NT2/D1 (cell line): ENCODE measurements at regions not wholly inside any gene's neighbourhood (a gene's known extent, or its start where the extent isn't known, plus 50 kb on each side); places are given as distances from the start of the nearest gene placed in this dataset.

ENCODE experiments used
- DNase-seq: peaks from one replicate; pipeline ENCODE4 v3.0.0-alpha.2; 2011; ENCODE audit warnings: low read depth, low spot score
- H3K27me3 ChIP-seq: 2 replicates; pipeline ENCODE4 v1.6.0; 2011; ENCODE audit warnings: mild to moderate bottlenecking; ENCODE audit not compliant: insufficient read length, insufficient read depth
- H3K36me3 ChIP-seq: 2 replicates; pipeline ENCODE4 v1.6.1; 2011; ENCODE audit warnings: mild to moderate bottlenecking, low read length, mixed read lengths; ENCODE audit not compliant: insufficient read depth, insufficient read length
- H3K4me1 ChIP-seq: 2 replicates; pipeline ENCODE4 v1.5.1; 2011; ENCODE audit not compliant: insufficient read depth, insufficient read length
- H3K4me3 ChIP-seq: 2 replicates; pipeline ENCODE4 v1.5.1; 2011; ENCODE audit warnings: low read depth; ENCODE audit not compliant: insufficient read length
- H3K9ac ChIP-seq: 2 replicates; pipeline ENCODE4 v1.6.0; 2011; ENCODE audit warnings: low read depth; ENCODE audit not compliant: insufficient read length
- H3K9me3 ChIP-seq: 2 replicates; pipeline ENCODE4 v1.5.1; 2011; ENCODE audit warnings: mild to moderate bottlenecking, low read length; ENCODE audit not compliant: insufficient read depth
- SUZ12 ChIP-seq: IDR thresholded peaks from 2 replicates; pipeline ENCODE4 v1.6.1; 2011; ENCODE audit not compliant: insufficient read length, insufficient read depth; ENCODE audit errors: extremely low read depth
- YY1 ChIP-seq: IDR thresholded peaks from 2 replicates; pipeline ENCODE4 v1.6.1; 2011; ENCODE audit not compliant: insufficient read length, insufficient read depth
- ZNF274 ChIP-seq: IDR thresholded peaks from 2 replicates; pipeline ENCODE4 v1.6.1; 2011; ENCODE audit warnings: mild to moderate bottlenecking, low read depth, low read length

DNA sequence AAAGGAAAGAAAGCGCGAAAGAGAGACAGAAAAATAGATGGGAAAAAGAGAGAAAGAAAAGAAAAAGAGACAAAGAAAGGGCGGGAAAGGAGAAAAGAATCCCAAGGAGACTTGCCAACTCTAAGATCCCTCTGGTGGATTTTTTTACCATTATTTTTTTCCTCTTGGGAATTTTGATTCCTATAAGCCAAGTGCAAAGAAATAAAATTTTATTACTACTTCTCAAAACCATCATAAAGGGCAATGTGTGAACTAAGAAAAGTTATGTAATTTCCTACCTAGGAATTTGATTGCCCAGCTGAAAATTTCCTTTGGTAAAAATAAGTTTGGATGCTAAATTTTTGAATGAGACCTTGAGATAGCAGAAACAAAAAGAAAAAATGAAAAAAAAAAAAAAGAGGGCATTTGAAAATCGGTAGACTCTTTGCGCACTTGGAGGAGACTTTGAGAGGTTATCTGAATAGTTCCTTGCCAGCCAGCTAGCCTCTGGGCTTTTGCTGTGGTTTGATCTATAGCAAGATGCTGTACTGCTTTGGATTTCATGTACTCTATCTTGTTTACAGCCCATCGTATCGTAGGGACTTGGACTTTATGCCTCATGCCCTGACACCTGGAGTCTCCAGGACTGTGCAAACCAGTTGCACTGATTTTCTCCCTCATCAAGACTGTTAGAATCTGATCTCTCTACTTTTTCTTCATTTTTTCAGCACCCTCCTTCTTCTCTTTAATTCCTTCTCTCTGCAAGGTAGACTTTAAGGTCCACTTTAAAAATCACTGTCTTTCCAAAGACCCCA is 535.4 kb upstream of the MKI67 start:
- no peak overlapping the region for H3K9ac ChIP-seq
- H3K27me3 ChIP-seq: no peaks in the 10 kb centered on the region
- H3K4me3 ChIP-seq: no peak overlapping the region
- H3K4me1 ChIP-seq: no peaks in the 10 kb centered on the region
- peaks cover 7% of the 10 kb centered on the region for H3K9me3 ChIP-seq
- DNase-seq: no peak
- H3K36me3 ChIP-seq: no peaks in the 10 kb centered on the region
- TF ChIP-seq YY1 (no peak), SUZ12 (no peak), ZNF274 (no peak)

DNA sequence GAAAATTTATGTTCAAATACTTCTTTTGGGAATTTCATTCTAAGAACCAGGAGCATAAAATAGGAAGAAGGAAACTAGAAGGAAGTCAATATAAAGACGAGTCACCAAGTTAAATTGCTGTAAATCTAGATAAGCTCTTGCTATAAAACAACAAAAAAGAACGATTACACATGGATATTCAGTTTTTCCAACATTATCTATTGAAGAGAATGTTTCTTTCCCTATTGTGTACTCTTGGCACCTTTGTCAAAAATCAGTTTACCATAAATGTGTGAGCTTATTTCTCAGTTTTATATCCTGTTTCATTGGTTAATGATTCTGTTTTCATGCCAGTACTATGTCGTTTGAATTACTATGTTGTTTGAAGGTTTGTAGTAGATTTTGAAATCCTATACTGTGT is 536.3 kb upstream of the MKI67 start:
- no peak for DNase-seq
- Histone ChIP-seq H3K9ac (no peak overlapping the region), H3K4me3 (no peak overlapping the region), H3K27me3 (no peaks in the 10 kb centered on the region), H3K9me3 (peaks cover 7% of the 10 kb centered on the region), H3K36me3 (no peaks in the 10 kb centered on the region), H3K4me1 (no peaks in the 10 kb centered on the region)
- TF ChIP-seq ZNF274: no peak
- TF ChIP-seq YY1: no peak
- no peak for TF ChIP-seq SUZ12

DNA sequence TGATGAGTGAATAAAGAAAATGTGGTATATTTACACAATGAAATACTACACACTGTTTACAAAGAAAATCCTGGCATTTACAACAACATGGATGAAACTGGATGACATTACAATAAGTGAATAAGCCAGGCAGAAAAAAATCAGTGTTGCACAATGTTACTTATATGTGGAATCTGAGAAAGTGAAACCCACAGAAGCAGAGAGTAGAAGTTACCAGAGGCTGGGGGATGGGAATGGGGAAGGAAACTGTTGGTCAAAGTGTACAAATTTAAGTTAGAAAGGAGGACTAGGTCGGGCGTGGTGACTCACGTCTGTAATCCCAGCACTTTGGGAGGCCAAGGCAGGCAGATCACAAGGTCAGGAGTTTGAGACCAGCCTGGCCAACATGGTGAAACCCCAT is 538.5 kb upstream of the MKI67 start:
- Histone ChIP-seq H3K4me1 (no peaks in the 10 kb centered on the region), H3K27me3 (no peaks in the 10 kb centered on the region), H3K9ac (no peak overlapping the region), H3K36me3 (no peaks in the 10 kb centered on the region), H3K4me3 (no peak overlapping the region), H3K9me3 (peaks cover 7% of the 10 kb centered on the region)
- no peak for DNase-seq
- TF ChIP-seq YY1 (no peak), SUZ12 (no peak), ZNF274 (no peak)

DNA sequence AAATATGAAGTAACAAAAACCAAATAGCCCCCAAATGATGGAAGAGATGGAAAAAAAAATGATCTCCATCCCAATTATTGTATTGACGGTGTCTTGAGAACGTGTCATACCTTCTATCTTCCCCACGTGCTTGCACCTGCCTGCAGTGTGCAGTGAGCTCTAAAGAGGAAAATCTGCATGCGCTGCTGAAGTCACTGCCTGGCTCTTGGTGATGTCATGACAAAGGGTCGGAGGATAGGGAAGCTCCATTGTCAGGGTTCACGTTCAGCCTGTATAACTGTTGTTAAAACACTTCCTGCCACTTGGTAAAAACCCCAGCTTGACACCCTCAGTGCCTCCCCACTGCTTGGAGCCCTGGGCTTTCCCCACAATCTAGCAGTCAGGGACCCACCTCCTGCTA is 549.2 kb upstream of the MKI67 start:
- Histone ChIP-seq H3K9ac (no peak overlapping the region), H3K9me3 (no peaks in the 10 kb centered on the region), H3K27me3 (no peaks in the 10 kb centered on the region), H3K4me1 (no peaks in the 10 kb centered on the region), H3K4me3 (no peak overlapping the region), H3K36me3 (no peaks in the 10 kb centered on the region)
- no peak for DNase-seq
- no peak for TF ChIP-seq YY1
- no peak for TF ChIP-seq ZNF274
- TF ChIP-seq SUZ12: no peak

DNA sequence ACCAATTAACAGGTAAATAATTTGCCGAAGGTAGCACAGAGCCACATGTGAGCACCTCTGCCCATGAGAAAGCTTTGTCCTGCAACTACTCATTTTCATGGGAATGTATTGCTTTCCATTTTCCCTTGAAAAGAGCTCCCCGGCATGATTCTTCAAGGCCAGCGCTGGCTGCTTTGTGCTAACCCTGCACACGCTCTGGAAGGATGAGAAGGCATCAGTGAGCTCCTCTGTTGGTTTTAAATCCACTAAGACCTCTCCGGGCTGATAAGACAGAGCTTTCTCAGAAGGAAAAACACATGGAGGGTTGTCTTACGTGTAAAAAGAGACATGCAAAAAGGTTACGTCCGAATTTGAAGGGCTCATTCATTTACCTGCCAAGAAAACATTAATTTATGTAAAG is 553.9 kb upstream of the MKI67 start:
- no peaks in the 10 kb centered on the region for H3K4me1 ChIP-seq
- TF ChIP-seq YY1 (no peak), ZNF274 (no peak), SUZ12 (no peak)
- H3K4me3 ChIP-seq: no peak overlapping the region
- no peak for DNase-seq
- H3K9ac ChIP-seq: no peak overlapping the region
- no peaks in the 10 kb centered on the region for H3K9me3 ChIP-seq
- no peaks in the 10 kb centered on the region for H3K36me3 ChIP-seq
- no peaks in the 10 kb centered on the region for H3K27me3 ChIP-seq

DNA sequence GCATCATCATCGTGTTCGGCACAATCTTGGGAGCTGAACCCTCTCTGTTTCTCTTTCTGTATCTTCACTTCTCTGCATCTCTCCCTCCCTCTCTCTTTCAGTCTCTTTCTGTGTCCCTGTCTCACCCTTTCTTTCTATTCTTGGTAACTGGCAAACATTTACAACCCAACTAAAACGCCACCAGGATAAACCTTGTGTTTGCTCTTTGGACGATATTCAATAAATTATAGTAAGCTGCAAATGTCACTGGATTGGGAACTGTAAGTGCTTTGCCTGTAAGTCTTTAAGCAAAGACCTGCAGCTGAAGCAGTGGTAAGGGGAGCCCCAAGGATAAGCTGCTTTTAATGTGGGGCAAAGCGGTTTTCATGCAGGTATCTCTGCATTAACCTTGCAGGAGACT is 558.0 kb upstream of the MKI67 start:
- TF ChIP-seq SUZ12 (no peak), ZNF274 (no peak), YY1 (no peak)
- no peak for DNase-seq
- Histone ChIP-seq H3K9ac (no peak overlapping the region), H3K4me1 (no peaks in the 10 kb centered on the region), H3K9me3 (no peaks in the 10 kb centered on the region), H3K4me3 (no peak overlapping the region), H3K36me3 (no peaks in the 10 kb centered on the region), H3K27me3 (no peaks in the 10 kb centered on the region)

DNA sequence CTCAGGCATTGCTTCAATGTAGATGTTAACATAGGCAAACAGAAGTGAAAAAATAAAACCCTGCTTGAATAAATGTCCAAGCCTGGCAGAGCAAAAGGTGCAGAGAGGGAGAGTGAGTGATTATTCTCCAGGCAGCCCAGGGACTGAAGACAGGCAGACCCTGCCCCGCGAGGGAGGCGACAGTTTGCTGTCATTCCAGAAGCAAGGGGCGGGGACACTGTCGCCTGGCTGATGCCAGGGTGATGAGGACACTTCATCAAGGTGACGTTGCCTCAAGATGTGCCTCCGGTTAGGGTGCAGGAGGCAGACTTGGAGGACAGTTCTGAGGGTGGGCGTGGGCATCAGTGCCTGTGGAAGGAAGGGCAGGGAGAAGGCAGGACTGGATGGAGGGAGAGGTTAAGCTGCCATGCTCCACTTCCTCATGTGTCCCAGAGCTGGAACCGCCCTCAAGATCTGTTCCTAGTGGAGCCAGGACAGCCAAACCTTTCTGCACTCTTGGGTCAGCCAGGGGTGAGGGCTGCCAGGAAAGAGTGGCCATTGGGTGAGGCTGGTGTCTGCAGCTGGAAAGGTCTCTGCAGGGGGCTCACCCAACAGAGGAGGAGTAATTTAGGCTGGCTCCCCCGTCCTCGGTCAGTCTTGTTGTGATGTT is 560.5 kb upstream of the MKI67 start:
- H3K9me3 ChIP-seq: no peaks in the 10 kb centered on the region
- no peak overlapping the region for H3K4me3 ChIP-seq
- no peaks in the 10 kb centered on the region for H3K4me1 ChIP-seq
- no peak for DNase-seq
- H3K36me3 ChIP-seq: no peaks in the 10 kb centered on the region
- no peaks in the 10 kb centered on the region for H3K27me3 ChIP-seq
- H3K9ac ChIP-seq: no peak overlapping the region
- no peak for TF ChIP-seq ZNF274
- TF ChIP-seq SUZ12: no peak
- TF ChIP-seq YY1: no peak
